Non-pigmented ciliary epithelial cell (primary cell): ENCODE measurements at regions not wholly inside any gene's neighbourhood (a gene's known extent, or its start where the extent isn't known, plus 50 kb on each side); places are given as distances from the start of the nearest gene placed in this dataset.
"Not testable (repeated sequence)": the region's sequence is repeated elsewhere in the genome, so short reads cannot be mapped to it uniquely, and the experiment has no call there.

Experiments used
- DNase-seq: peaks from one replicate; pipeline ENCODE4 v3.0.0-alpha.2; 2010; ENCODE audit warnings: low read depth

DNA sequence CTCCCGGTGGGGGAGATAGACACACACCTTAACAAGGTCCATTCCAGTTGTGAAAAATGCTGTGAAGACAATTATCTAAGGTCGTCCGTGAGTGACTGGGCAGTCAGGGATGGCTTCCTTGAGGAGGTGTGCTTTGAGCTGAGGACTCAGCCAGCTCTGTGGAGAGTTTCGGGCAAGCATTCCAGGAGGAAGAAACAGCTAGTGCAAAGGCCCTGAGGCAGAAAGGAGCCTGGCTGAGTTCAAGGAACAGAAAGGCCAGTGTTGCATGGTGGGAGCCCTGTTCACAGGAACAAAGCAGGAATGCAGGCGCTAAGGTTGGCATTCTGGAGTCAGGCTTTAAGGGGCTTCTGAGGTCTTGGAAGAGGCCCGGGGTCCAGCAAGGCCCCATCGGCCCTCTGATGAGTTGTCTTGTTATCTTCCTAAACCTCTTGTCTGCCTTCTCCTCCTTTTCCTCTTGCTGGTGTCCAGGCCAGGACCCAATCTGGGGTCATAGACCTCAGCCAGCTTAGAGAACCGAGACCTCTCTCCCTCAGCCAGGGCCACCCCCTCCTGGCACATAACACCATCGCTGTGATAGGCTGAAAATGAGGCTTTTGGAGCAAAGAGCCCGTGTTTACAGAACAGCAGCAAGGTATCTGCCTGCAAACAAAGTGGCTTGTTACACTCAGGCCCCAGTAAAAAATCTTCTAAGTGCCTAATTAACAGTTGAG is 270.2 kb upstream of the MVB12B start:
- no peak for DNase-seq

DNA sequence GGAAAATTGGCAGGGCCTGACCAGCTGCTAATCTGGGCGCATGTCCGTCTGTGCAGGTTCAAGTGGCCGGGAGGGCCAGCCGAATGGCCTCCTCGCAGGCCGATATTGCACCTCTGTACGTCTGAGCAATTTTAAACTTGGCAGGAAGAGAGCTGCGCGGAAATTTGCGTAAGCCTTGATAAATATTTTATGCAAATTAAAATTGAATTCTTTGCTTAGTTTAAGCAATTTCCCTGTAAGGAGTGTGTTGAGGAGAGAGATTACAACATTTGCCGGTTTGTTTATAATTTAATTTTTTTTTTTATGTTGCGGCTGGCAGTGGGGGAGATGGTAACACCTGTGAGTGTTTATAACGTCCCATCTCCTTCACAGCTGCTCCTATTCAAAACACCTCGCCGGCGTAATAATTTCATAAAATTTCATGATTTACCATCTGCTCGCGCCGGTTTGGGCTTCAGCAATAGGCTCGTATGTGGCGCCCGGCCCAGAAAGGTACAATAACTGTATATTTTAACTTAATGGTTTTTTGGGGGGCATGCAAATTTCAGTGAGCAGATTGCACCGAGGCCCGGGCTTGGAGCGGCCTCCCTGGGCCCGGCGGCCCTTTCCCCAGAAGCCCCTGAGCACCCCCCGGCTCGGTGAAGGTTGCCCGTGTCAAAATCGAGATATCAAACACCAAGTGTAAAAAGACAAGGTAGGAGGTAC is 269.4 kb upstream of the MVB12B start:
- DNase-seq, result no peak

DNA sequence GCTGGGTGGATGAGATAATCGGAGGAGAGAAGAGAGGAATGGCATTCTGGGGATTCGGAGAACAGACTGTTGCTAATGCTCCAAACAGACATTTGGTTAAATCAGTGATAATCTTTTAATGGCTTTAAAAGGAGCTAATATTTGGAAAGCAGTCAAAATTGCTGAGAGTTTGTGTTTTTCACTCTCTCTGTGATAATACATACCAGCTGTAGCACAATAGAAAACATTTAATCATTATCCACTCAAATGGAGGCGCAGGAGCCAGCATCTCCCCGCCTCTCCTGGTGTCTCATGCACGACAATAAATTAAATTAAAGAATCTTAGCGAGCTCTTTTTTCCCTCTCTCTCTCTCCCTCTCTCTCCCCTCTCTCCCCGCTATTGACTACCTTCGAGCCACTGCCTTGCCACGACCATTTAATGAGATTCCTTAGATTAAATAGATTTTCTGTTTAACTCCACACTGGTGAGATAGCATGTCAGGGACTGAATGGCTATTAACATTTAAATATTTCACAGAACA is 268.6 kb upstream of the MVB12B start:
- no peak for DNase-seq

DNA sequence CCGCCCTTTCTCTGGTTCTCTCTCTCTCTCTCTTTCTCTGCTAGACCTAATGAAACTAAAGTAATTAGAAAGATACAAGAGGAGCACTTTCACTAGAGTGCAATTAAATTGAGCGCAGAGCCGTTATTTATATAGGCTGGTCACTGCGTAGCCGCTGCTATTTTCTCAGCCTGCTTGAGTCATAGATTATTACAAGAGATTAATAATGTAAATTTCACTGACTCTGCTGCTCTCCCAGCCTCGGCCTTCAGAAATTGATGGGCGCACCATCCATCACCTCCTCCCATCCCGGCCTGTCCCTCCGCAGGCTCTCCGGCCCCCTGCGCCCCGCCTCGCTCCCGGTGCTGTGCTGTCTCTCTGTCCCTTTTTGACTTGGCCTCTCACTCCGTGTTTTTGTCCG is 268.0 kb upstream of the MVB12B start:
- no peak for DNase-seq

DNA sequence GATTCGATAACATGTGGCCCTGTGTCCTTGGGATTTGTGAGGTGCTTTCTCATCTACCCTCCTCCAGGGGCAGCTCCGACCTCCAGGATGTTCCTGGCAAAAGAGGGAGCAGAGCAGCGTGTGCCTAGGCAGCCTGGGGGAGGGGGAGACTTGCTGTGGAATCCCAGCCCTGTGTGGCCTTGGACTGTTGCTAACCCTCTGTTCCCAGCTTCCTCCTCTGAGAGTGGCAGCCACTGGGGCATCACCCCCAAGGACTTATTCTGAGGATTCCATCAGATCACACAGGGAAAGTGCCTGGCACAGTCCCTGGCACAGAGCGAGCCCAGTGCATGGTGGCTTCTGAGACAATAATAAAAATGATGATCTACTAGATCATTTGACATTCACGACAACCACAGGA is 265.1 kb upstream of the MVB12B start:
- no peak for DNase-seq

DNA sequence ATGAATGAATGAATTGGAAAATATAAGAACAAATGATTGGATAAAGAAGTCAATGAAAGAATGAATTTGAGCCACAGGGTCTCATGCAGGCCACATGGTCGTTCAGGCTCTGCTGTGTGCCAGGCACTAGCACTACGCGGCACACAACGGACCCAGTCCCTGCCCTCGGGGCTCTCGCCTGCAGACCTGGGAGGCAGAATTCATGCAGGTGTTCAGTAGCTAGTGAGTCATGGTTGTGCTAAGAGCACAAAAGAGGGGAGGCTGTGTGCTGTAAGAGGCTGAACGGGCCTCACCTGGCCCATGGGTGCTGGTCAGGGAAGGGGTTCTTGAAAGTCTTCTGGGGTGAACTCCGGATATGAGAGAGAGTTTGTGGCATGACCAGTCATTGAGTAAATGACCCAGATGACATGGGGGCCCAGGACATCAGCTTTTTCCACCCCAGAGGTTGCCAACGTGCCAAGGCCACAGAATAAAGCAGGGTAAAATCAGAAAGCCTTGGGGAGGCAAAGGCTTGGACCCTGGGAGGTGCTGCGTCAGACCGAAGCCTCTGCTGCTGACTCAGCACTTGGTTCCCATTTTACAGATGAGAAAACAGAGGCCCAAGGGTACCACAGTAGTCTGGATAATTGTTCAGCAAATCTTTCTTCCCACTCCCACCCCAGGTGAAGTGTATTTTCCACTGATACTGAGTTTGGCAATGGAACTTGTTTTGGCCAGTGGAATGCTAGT is 264.3 kb upstream of the MVB12B start:
- no peak for DNase-seq

DNA sequence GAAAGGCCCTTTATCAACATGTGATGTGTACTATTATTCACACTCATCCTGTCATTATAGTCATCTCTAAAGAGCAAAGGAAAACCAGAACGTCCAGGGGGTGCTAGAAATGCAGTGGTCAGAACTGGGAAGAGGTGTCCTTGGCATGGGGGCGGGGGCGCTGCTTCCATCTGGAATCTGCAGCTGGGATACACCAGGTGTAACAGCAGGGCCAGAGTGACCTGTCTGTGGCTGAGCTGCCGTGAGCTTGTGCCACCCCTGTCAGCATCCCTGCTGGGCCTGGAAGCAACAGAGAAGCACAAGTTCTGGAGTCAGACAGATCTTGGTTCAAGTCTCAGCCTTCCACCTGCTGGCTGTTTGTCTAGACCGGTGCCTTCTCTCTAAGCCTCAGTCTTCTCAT is 263.3 kb upstream of the MVB12B start:
- no peak for DNase-seq

DNA sequence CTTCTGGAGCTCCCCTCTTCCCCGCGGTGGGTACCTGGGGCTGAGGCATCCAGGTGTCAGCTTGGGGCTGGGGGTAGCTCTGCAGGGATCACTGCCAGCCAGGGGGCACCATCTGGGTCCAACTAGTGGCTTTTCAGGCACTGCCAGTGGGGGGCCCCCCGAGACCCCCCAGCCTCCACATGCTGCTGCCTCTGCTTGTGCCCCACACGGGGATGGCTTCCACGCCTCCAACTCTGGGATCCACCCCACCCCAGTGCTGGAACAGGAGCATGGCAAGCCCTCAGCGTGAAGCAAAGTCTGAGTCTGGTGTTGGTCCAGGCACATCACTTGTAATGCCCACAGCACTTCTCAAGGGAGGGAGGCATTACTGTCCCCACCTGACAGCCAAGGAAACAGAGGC is 260.5 kb upstream of the MVB12B start:
- no peak for DNase-seq

DNA sequence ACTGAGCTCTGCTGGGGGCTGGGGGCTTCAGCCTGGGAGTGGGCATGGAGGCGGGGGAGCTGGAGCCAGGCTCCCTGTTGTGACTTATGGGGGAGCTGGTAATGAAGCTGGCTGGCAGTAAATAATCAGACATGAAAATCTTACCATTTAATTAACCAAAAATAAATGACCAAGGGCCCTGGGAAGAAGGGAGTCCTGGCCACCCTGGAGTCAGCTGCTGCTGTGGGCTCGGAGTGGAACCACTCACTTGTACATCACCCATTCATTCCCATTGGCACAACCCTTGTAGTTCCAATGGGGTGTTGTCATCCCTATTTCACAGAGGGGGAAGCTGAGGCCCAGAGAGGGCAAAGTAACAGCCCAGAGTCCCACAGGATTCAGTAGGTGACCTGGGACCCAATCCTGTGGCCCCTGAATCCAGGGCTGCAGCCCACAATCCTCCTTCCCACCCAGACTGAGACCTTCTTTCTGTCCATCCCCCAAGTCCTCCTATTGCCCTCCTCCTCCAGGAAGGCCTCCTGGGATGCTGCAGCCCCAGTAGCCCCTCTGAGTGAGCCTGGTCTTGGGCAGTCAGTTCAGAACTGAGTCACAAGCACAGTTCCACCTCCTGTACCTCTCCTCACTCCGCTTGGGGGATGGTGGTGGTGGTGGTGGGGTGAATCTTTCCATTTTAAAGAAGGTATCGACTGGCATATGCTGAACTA is 259.4 kb upstream of the MVB12B start:
- DNase-seq, result no peak

DNA sequence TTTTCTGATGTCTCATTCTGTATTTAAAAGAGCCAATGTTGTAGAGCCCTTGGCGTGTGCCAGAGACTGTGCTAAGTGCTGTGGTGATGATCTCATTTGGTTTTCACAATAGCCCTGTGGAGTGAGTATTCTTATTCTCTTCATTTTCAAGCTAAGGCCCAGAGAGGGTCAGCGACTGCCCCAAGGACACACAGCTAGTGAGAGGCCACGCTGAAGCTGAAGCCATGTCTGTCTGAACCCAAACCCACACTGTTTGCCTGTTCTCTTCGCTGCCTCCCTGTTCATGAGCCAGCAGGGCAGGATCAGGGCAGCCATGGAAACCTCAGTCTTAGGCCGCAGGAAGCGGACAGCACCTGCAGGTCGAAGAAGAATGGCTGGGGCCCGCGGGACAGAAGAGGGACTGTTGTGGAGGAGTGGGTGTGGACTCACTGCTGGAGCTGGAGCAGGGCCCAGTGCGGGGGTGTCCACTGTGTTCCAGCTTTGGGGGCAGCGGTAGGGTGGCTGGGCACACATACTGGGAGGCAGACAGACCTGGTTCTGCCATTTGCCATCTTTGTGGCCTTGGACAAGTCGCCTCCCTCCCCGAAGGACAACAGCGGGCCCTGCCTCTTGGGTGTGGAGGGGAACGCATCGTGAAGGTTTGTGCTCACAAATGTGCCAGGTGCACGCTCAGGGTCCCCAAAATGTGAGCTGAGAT is 257.9 kb upstream of the MVB12B start:
- DNase-seq, result no peak

DNA sequence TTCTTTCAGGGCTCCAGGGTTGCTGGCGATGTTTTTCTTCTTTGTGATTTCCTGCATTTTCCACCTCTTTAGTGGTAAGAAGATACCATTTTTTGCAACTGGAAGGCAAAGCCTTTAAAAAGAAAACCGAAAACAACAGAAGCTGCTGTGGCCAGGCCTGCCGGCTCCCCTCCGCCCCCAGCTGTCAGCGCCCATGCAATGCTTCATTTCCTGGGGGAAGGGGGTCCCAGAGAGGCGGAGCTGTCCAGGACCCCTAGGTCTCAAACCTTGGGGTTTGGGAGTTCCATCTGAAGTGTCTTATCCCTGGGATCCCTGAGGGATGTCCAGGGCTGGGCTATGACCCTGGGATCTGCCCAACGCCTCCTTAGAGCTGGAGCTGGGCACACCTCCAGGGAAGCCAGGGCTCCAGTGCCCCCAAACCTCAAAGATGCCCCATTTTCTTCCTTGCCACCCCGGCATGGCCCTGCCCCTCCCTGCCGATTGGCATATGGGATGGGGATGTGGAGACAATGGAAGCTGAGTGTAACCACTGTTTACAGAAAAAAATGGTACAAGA is 257.2 kb upstream of the MVB12B start:
- DNase-seq, result no peak

DNA sequence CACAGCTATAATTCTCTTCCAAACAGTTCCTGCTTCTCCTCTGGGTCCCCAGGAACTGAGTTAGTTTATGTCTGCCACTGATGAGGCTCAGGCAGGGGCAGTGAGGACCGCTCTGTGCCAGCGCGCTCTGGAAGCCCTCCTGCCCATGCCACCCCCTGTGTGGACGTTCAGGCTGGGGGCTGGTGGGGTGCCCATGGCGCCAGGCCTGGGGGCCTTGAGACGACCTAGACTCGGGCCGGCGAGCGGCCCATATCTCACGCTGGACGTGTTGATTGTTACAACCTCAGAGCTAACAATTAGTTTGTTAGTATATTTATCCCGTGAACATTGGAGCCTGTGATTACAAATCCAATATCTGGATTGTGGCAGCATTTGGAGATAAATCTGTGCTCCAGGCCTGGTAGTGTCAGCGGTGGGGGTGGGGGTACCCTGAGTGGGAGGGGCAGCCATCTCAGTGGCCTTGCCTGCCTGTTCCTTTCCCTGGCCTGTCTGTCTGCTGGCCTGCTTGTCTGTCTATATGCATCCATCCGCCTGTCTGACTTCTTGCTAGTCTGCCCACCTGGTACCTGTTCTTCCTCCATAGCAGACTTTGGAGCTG is 256.5 kb upstream of the MVB12B start:
- DNase-seq, result no peak

DNA sequence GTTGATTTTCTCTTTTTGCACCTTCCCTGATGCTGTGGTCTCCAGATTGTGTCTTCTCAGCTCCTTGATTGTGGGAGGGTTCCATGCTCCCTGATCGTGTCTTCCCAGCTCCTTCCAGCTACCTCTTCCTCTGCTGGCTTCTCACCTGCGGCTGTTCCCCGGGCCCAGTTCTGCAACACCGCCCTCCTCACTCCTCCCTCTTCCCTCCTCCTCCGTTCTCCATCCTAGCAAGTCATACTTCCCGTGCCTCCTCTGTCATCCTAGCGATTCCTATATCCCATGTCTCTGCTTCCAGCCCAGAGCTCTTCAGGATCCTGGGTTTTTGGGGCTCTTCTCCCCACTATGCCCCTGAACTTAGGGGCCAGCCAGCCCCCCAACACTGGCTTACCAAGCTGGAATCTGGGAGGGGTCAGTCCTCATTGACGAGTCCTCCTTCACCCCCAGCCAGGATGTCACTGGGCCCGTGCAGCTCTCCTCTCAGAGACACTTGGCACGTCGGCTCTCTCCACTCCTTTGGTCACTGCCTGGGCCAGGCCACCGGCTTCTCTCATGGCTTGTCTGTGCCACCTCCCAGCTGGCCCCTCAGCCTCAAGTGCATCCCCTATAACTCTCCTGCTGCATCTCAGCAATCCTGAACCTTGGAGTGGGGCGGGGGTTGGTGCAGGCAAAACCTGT is 255.4 kb upstream of the MVB12B start:
- no peak for DNase-seq

DNA sequence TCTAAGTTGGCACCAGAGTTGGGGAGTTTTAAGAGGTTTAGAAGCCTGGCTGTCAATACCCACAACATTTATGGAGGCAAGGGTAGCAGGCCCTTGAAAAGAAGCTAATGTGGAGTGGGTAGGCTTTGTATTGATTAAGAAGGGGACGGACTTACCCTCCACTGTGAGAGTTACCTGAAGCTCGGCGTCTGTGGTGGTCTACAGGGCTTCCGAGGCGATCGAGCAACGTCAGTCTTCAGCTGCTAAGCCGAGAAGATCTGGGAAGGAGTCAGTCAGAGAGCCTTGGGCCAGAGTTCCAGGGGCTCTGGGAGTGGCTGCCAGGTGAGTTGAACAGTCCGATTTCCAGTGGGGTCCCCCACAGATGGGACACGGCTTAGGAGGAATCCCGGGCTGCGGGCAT is 249.0 kb upstream of the MVB12B start:
- DNase-seq, result not testable (repeated sequence)

DNA sequence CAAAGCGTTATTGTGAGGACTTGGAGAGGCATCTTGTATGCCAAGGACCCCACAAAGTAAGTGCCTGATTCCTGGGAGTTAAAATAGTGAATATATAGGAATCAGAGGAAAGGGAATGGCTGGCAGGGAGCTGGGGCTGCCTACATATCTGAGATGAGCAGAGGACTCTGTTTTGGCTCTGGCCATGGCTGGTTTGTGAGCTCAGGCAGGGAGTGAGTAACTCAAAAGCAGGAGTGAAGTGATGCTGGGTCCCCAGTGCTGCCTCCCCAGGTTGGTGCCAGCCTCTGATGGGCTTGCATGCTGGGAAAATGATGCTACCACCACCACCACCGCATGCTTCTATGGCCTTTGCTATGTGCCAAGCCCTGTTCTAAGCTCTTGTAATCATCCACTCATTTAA is 246.0 kb upstream of the MVB12B start:
- DNase-seq, result no peak

DNA sequence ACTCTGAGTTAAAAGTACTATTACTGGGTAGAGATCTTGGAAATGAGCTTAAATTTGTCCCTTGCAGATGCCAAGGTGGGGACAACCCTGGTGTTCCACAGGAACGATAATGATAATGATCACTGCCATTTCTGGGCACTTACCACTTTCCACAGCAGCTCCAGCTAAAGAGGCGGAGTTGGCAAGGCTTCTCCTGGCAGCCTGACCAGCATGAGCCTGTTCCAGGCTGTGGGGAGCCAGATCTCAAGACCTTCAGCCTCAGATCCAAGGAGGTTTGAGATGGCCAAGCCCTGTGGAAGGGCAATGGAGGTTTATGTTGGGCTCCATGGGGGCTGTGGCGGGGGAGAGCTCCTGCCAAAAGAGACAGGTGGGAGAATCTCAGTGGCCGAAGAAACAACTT is 244.9 kb upstream of the MVB12B start:
- no peak for DNase-seq

DNA sequence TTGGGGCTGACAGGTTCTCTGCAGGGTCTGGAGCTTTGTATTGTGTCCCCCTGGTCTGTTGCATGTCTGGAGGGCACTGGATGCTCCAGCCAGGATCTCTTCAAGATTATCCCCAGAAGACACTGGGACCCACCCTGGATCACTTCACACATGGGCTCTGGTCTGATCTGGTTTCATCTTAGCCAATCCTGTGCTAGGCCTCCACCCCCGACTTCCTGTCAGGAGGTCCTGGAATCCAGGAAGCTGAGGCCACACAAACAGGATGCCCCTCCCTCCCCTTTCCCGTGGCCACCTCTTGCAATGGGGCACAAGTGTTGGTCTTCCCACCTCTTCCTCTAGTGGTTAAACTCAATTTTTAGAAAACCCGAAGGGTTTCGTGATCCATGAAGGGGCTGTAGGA is 242.6 kb upstream of the MVB12B start:
- no peak for DNase-seq

DNA sequence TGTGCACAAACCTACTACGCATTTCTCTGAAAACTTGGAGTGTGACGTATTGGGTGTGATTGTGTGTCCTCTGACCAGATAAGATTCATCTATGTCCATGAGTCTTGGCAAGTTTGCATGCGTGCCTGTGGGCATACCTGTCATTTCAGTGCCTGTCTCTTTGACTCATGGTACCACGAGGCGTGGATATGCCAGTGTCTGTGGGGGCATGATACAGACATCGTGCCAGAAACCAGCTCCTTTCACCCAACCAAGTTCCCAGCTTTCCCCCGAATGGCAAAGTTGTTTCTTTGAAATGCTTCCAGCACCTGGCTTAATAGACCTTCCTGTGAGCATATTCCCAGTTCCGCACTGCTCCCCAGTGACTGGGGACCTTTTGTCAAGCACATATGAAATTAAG is 241.9 kb upstream of the MVB12B start:
- DNase-seq, result no peak

DNA sequence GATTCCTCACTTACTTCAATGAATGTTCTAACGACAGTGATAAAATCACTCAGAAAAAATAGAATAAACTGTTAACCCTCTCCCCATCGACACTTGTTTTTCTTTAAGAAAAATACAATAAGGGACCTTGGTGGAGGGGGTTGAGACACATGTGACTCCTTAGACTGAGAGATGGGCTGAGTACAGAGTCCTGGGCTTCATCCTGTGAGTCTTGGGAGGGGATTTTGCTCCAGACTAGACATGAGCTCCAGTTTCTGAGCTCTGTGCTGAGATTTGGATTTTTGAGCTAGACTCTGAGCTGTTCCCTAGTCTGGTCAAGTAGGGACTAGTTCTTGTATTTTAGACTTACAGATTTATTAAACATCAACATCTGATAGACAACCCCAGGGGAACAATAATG is 241.5 kb upstream of the MVB12B start:
- DNase-seq, result no peak

DNA sequence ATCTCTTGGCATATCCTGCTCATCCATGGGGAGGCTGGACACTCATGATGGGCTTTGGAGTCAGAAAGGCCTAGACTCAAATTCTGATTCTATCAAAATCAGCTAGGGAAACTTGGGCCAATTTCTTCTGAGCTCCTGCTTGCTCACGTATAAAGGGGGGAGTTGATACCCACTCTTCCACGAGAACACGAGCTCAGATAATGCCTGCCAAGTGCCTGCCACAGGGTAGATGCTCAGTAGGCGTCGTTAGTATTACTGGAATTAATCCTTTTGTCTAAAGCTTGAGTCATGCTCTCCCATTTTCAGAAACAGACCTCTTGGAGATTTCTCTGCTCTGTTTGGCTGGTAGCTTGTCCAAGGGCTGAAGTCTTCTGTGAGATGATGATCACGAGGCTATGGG is 238.3 kb upstream of the MVB12B start:
- no peak for DNase-seq

DNA sequence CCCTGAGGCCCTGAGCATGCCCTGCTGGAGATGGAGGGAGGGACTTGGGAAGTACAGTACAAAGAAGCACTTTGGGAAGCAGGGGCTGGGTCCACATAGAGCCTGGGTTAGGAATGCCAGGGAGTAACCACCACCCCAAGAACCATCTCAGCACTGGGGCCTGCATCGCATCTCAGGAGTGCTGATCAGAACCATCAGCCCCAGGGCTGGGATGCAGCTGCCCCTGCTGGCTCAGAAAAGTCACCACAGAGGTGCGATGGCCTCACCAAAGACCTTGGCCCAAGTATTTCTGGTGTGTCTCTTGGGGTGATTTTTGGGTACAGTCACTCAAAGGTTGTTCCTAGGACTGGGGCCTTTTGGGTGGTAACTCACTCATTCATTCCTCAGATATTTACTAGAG is 236.8 kb upstream of the MVB12B start:
- DNase-seq, result no peak
